Upper lobe of left lung (tissue), 6 donors: ENCODE measurements at regions not wholly inside any gene's neighbourhood (a gene's known extent, or its start where the extent isn't known, plus 50 kb on each side); places are given as distances from the start of the nearest gene placed in this dataset.

ENCODE experiments used
- ATAC-seq, 2 donors: fragments of 200-7000 bp; cut with Tn5 transposase; one replicate each; pipeline ENCODE4 v1.9.1; 2022; ENCODE audit warnings: mild to moderate bottlenecking in 2 of 2, moderate library complexity in 2 of 2; ENCODE audit not compliant: low FRiP score in 2 of 2
- DNase-seq, 2 donors: peaks; one replicate each; pipeline ENCODE4 v3.0.0-alpha.2; 2019 to 2020
- H3K27ac ChIP-seq, 4 donors: fragments of 200-600 bp; sonication (generic); one replicate each; pipeline ENCODE4 v1.5.1; 2016 to 2019
- H3K27me3 ChIP-seq, 4 donors: fragments of 200-600 bp; sonication (generic); one replicate each; pipeline ENCODE4 v1.5.1; 2017 to 2019
- H3K36me3 ChIP-seq, 4 donors: fragments of 200-600 bp; sonication (generic); one replicate each; pipeline ENCODE4 v1.5.1; 2016 to 2019
- H3K4me1 ChIP-seq, 4 donors: fragments of 200-600 bp; sonication (generic); one replicate each; pipeline ENCODE4 v1.5.1; 2018 to 2019
- H3K4me3 ChIP-seq, 4 donors: fragments of 200-600 bp; sonication (generic); one replicate each; pipeline ENCODE4 v1.5.1; 2017 to 2019; ENCODE audit warnings: mild to moderate bottlenecking in 2 of 4, moderate library complexity in 1 of 4
- H3K9me3 ChIP-seq, 4 donors: fragments of 200-600 bp; sonication (generic); one replicate each; pipeline ENCODE4 v1.5.1; 2018 to 2019
- CTCF ChIP-seq, 6 experiments: fragments of 450-650 bp in 4 of 6; fragments of 200-600 bp in 2 of 6; sonication (generic) in 2 of 6; IDR thresholded peaks; one replicate each; pipeline ENCODE4 v1.5.1; 2016 to 2019; ENCODE audit warnings: antibody characterized with exemption in 6 of 6
- EP300 ChIP-seq, 4 donors: sonication (generic); formaldehyde crosslinking; IDR thresholded peaks; one replicate each; pipeline ENCODE4 v1.5.1; 2017; ENCODE audit warnings: antibody characterized with exemption in 4 of 4, control low read depth in 2 of 4
- POLR2A ChIP-seq, 4 donors: fragments of 450-650 bp; IDR thresholded peaks; one replicate each; pipeline ENCODE4 v1.5.1; 2016 to 2017; ENCODE audit warnings: antibody characterized with exemption in 4 of 4, mild to moderate bottlenecking in 2 of 4
- POLR2AphosphoS5 ChIP-seq, 2 donors: sonication (generic); formaldehyde crosslinking; IDR thresholded peaks; one replicate each; pipeline ENCODE4 v1.5.1; 2017; ENCODE audit warnings: antibody characterized with exemption in 2 of 2
- WGBS, 2 donors: methylation state at CpG; one replicate each; pipeline ENCODE4 v1.1.5; 2017 to 2018; 5-methylcytosine and 5-hydroxymethylcytosine counted together
- donor health status: DM: no; HTN: no; CAD: no; lungs with moderate emphysema.
- donor health status: DM: no; HTN: yes; CAD: no; lungs with severe emphysema.

- TF ChIP-seq POLR2AphosphoS5 (IDR thresholded peaks at IDR 0.05): no peak
- no peak for TF ChIP-seq EP300 (IDR thresholded peaks at IDR 0.05)
- no peak for TF ChIP-seq CTCF (IDR thresholded peaks at IDR 0.05)
- no peak for TF ChIP-seq POLR2A (IDR thresholded peaks at IDR 0.05)
These were observed 106.2 kb downstream of the TMA16 start for GRCh38 chr4:163600727-163601126.

GRCh38 chr4:163603257-163603656 lies 108.8 kb downstream of the TMA16 start:
- no peak for TF ChIP-seq POLR2A (IDR thresholded peaks at IDR 0.05)
- no peak for TF ChIP-seq POLR2AphosphoS5 (IDR thresholded peaks at IDR 0.05)
- no peak for TF ChIP-seq EP300 (IDR thresholded peaks at IDR 0.05)
- no peak for TF ChIP-seq CTCF (IDR thresholded peaks at IDR 0.05)
- WGBS, 2 donors: 32 to 34% methylated on average over 5 of the region's 5 CpGs
- Histone ChIP-seq H3K9me3 (no peaks in the 10 kb centered on the region), H3K4me1 (peaks cover 0 to 5% (median 2%) of the 10 kb centered on the region in 4 donors), H3K36me3 (no peaks in the 10 kb centered on the region), H3K27me3 (no peaks in the 10 kb centered on the region), H3K4me3 (no peak overlapping the region), H3K27ac (no peak overlapping the region)
- ATAC-seq (no peak), DNase-seq (no peak)

More at GRCh38 chr4:163600727-163601126, 106.2 kb downstream of the TMA16 start:
- WGBS, 2 donors: 53 to 77% methylated on average over 6 of the region's 6 CpGs
- ATAC-seq (peak in 1 of 2 donors; percentile 51), DNase-seq (no peak)
- H3K27me3 ChIP-seq: no peaks in the 10 kb centered on the region
- H3K27ac ChIP-seq: no peak overlapping the region
- no peaks in the 10 kb centered on the region for H3K9me3 ChIP-seq
- H3K36me3 ChIP-seq: no peaks in the 10 kb centered on the region
- no peak overlapping the region for H3K4me3 ChIP-seq
- H3K4me1 ChIP-seq: peaks cover 0 to 5% (median 2%) of the 10 kb centered on the region in 4 donors

GRCh38 chr4:163606896-163607691 lies 112.6 kb downstream of the TMA16 start:
- H3K4me3 ChIP-seq: no peak overlapping the region
- ATAC-seq: peak in 1 of 2 donors; percentile 69
- H3K9me3 ChIP-seq: no peaks in the 10 kb centered on the region

GRCh38 chr4:163609019-163609418 lies 114.5 kb downstream of the TMA16 start:
- no peak for ATAC-seq
- DNase-seq: no peak
- Histone ChIP-seq H3K36me3 (no peaks in the 10 kb centered on the region), H3K27me3 (no peaks in the 10 kb centered on the region), H3K4me1 (peaks cover 0 to under 1% (median 0%) of the 10 kb centered on the region in 4 donors), H3K9me3 (no peaks in the 10 kb centered on the region), H3K4me3 (peak overlapping the region in 1 of 4 donors; percentile 37), H3K27ac (peak overlapping the region in 1 of 4 donors; percentile 22)
- TF ChIP-seq EP300 (IDR thresholded peaks at IDR 0.05) (no peak), POLR2A (IDR thresholded peaks at IDR 0.05) (no peak), POLR2AphosphoS5 (IDR thresholded peaks at IDR 0.05) (no peak), CTCF (IDR thresholded peaks at IDR 0.05) (no peak)
- 80 to 89% methylated on average over 2 of the region's 2 CpGs for WGBS, 2 donors

More at GRCh38 chr4:163606896-163607691, 112.6 kb downstream of the TMA16 start:
- no peaks in the 10 kb centered on the region for H3K27me3 ChIP-seq
- no peaks in the 10 kb centered on the region for H3K36me3 ChIP-seq
- WGBS, 2 donors: 27 to 40% methylated on average over 2 of the region's 2 CpGs
- no peak for TF ChIP-seq CTCF (IDR thresholded peaks at IDR 0.05)
- peak in 1 of 4 donors; percentile 26 for TF ChIP-seq POLR2A (IDR thresholded peaks at IDR 0.05)
- TF ChIP-seq POLR2AphosphoS5 (IDR thresholded peaks at IDR 0.05): no peak
- H3K4me1 ChIP-seq: peaks cover 0 to 5% (median 2%) of the 10 kb centered on the region in 4 donors
- no peak for DNase-seq
- H3K27ac ChIP-seq: peak overlapping the region in 1 of 4 donors; percentile 17
